Liver (tissue), 8 donors: ENCODE measurements at regions not wholly inside any gene's neighbourhood (a gene's known extent, or its start where the extent isn't known, plus 50 kb on each side); places are given as distances from the start of the nearest gene placed in this dataset.

Experiments used
- DNase-seq: peaks from one replicate; pipeline ENCODE4 v3.0.0-alpha.2; 2017; ENCODE audit warnings: low spot score
- H3K27ac ChIP-seq, 2 donors: one replicate each; pipeline ENCODE4 v1.7.0; 2013; ENCODE audit warnings: inconsistent platforms in 2 of 2, low read length in 2 of 2, control low read depth in 1 of 2, low read depth in 1 of 2, mild to moderate bottlenecking in 1 of 2
- H3K27me3 ChIP-seq, 4 donors: one replicate each; pipeline versions ENCODE4 v1.6.1 to v1.7.0; 2013; ENCODE audit warnings: low read length in 3 of 4, inconsistent platforms in 1 of 4, mild to moderate bottlenecking in 1 of 4, moderate library complexity in 1 of 4; ENCODE audit not compliant: control insufficient read depth in 4 of 4, insufficient read depth in 4 of 4
- H3K36me3 ChIP-seq, 4 donors: one replicate each; pipeline versions ENCODE4 v1.6.1 to v1.7.0; 2013; ENCODE audit warnings: low read length in 3 of 4, mild to moderate bottlenecking in 3 of 4, low read depth in 1 of 4, moderate library complexity in 1 of 4; ENCODE audit not compliant: control insufficient read depth in 4 of 4, insufficient read depth in 3 of 4
- H3K4me1 ChIP-seq, 4 donors: one replicate each; pipeline versions ENCODE4 v1.6.1 to v1.7.0; 2013; ENCODE audit warnings: low read length in 3 of 4, mild to moderate bottlenecking in 3 of 4, moderate library complexity in 1 of 4; ENCODE audit not compliant: control insufficient read depth in 4 of 4, insufficient read depth in 4 of 4
- H3K4me3 ChIP-seq, 3 donors: one replicate each; pipeline versions ENCODE4 v1.6.1 to v1.7.0; 2013; ENCODE audit warnings: low read length in 3 of 3, control low read depth in 1 of 3, low read depth in 1 of 3, mild to moderate bottlenecking in 1 of 3
- H3K9ac ChIP-seq, 2 donors: one replicate each; pipeline ENCODE4 v1.7.0; 2013; ENCODE audit warnings: low read length in 2 of 2, mild to moderate bottlenecking in 2 of 2, moderate library complexity in 2 of 2, control low read depth in 1 of 2, low read depth in 1 of 2
- H3K9me3 ChIP-seq, 4 donors: one replicate each; pipeline versions ENCODE4 v1.6.1 to v1.7.0; 2013; ENCODE audit warnings: low read length in 3 of 4; ENCODE audit not compliant: control insufficient read depth in 4 of 4
- FOXA1 ChIP-seq: IDR thresholded peaks from 2 replicates; pipeline ENCODE4 v1.6.1; 2016; ENCODE audit warnings: antibody characterized with exemption
- FOXA2 ChIP-seq: IDR thresholded peaks from 2 replicates; pipeline ENCODE4 v1.6.1; 2016; ENCODE audit warnings: antibody characterized with exemption
- GABPA ChIP-seq, 2 donors: IDR thresholded peaks in 1 of 2; conservative IDR thresholded peaks in 1 of 2; 2 replicates each; pipeline ENCODE4 v1.6.1; 2016; ENCODE audit warnings: antibody characterized with exemption in 2 of 2, mild to moderate bottlenecking in 1 of 2, moderate library complexity in 1 of 2
- HNF4A ChIP-seq, 2 donors: conservative IDR thresholded peaks; 2 replicates each; pipeline ENCODE4 v1.6.1; 2016; ENCODE audit warnings: antibody characterized with exemption in 2 of 2, mild to moderate bottlenecking in 2 of 2
- HNF4G ChIP-seq: IDR thresholded peaks from 2 replicates; pipeline ENCODE4 v1.6.1; 2016; ENCODE audit warnings: antibody characterized with exemption
- JUND ChIP-seq, 2 donors: IDR thresholded peaks; 2 replicates each; pipeline ENCODE4 v1.6.1; 2016; ENCODE audit warnings: antibody characterized with exemption in 2 of 2
- NR2F2 ChIP-seq: IDR thresholded peaks from 2 replicates; pipeline ENCODE4 v1.6.1; 2016; ENCODE audit warnings: antibody characterized with exemption
- RAD21 ChIP-seq, 2 donors: IDR thresholded peaks; 2 replicates each; pipeline ENCODE4 v1.6.1; 2016; ENCODE audit warnings: antibody characterized with exemption in 2 of 2, mild to moderate bottlenecking in 2 of 2
- RXRA ChIP-seq, 2 donors: IDR thresholded peaks; 2 replicates each; pipeline ENCODE4 v1.6.1; 2017 to 2018; ENCODE audit warnings: antibody characterized with exemption in 2 of 2, mild to moderate bottlenecking in 1 of 2
- SP1 ChIP-seq: IDR thresholded peaks from 2 replicates; pipeline ENCODE4 v1.6.1; 2018; ENCODE audit warnings: antibody characterized with exemption, mild to moderate bottlenecking
- YY1 ChIP-seq: IDR thresholded peaks from 2 replicates; pipeline ENCODE4 v1.6.1; 2016; ENCODE audit warnings: antibody characterized with exemption, mild to moderate bottlenecking
- WGBS: extraction: QIAGEN DNeasy Blood & Tissue Kit; methylation state at CpG from one replicate; pipeline ENCODE4 v1.1.7; 2013; 5-methylcytosine and 5-hydroxymethylcytosine counted together
- TF ChIP-seq, protein P1 (sequence below): IDR thresholded peaks from 2 replicates; pipeline ENCODE4 v1.6.1; 2016; ENCODE audit warnings: antibody characterized with exemption, mild to moderate bottlenecking
- TF ChIP-seq, protein P2 (sequence below): fragments of 150-350 bp; IDR thresholded peaks from 2 replicates; pipeline ENCODE4 v1.5.1; 2017; ENCODE audit warnings: improper control_type of control experiment, low read depth, low read length; ENCODE audit not compliant: missing input control
- TF ChIP-seq, protein P3 (sequence below): IDR thresholded peaks from 2 replicates; pipeline ENCODE4 v1.6.1; 2016; ENCODE audit warnings: antibody characterized with exemption
- TF ChIP-seq, protein P4 (sequence below): IDR thresholded peaks from 2 replicates; pipeline ENCODE4 v1.6.1; 2016; ENCODE audit warnings: antibody characterized with exemption
- TF ChIP-seq, protein P5 (sequence below): IDR thresholded peaks from 2 replicates; pipeline ENCODE4 v1.6.1; 2016; ENCODE audit warnings: antibody characterized with exemption
- donor health status: healthy.
- donor health status: healthy.
- donor health status: healthy.
- donor health status: healthy.
- donor health status: healthy.

DNA sequence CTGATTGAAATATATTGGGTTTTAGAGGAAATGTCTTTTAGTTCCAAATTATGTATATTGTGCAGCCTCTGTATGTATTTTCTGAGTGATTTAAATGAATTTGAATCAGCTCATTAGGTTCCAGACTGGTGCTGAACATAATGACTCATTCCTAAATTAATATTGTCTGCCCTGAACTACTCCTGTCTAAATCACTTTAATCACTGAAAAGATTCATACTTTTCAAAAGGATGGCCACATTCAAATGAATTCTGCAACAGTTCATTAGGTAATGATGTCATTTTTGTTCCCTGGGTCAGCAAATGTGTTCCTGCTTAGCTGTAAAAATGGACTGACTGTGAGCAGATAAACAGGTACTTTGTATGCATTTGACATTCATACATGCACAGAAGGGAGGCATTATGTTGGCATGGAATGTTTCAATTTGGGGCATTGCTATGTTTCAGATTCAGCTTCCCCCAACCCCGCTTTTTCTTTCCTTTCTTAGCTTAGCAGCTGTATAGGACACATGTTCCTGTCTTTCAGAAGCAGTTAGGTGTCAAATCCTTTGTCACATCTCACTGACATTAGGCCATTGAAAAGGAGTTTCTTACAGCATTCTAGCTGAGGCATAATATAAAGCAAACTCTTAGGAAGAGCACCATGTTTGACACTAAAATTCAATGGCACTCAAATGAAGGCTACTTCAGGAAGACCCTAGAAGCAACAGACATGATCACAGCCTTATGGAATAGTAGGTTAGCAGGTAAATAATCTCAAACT lies 318.5 kb upstream of the ARPP21 start:
- DNase-seq = no peak
- no peaks in the 10 kb centered on the region for H3K36me3 ChIP-seq
- TF ChIP-seq HNF4G = no peak
- no peak for TF ChIP-seq NR2F2
- TF ChIP-seq, protein P1, sequence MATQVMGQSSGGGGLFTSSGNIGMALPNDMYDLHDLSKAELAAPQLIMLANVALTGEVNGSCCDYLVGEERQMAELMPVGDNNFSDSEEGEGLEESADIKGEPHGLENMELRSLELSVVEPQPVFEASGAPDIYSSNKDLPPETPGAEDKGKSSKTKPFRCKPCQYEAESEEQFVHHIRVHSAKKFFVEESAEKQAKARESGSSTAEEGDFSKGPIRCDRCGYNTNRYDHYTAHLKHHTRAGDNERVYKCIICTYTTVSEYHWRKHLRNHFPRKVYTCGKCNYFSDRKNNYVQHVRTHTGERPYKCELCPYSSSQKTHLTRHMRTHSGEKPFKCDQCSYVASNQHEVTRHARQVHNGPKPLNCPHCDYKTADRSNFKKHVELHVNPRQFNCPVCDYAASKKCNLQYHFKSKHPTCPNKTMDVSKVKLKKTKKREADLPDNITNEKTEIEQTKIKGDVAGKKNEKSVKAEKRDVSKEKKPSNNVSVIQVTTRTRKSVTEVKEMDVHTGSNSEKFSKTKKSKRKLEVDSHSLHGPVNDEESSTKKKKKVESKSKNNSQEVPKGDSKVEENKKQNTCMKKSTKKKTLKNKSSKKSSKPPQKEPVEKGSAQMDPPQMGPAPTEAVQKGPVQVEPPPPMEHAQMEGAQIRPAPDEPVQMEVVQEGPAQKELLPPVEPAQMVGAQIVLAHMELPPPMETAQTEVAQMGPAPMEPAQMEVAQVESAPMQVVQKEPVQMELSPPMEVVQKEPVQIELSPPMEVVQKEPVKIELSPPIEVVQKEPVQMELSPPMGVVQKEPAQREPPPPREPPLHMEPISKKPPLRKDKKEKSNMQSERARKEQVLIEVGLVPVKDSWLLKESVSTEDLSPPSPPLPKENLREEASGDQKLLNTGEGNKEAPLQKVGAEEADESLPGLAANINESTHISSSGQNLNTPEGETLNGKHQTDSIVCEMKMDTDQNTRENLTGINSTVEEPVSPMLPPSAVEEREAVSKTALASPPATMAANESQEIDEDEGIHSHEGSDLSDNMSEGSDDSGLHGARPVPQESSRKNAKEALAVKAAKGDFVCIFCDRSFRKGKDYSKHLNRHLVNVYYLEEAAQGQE = no peak
- TF ChIP-seq HNF4A (conservative IDR thresholded peaks at IDR 0.05) = no peak
- no peak for TF ChIP-seq JUND (IDR thresholded peaks at IDR 0.05)
- TF ChIP-seq, protein P2, sequence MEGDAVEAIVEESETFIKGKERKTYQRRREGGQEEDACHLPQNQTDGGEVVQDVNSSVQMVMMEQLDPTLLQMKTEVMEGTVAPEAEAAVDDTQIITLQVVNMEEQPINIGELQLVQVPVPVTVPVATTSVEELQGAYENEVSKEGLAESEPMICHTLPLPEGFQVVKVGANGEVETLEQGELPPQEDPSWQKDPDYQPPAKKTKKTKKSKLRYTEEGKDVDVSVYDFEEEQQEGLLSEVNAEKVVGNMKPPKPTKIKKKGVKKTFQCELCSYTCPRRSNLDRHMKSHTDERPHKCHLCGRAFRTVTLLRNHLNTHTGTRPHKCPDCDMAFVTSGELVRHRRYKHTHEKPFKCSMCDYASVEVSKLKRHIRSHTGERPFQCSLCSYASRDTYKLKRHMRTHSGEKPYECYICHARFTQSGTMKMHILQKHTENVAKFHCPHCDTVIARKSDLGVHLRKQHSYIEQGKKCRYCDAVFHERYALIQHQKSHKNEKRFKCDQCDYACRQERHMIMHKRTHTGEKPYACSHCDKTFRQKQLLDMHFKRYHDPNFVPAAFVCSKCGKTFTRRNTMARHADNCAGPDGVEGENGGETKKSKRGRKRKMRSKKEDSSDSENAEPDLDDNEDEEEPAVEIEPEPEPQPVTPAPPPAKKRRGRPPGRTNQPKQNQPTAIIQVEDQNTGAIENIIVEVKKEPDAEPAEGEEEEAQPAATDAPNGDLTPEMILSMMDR = no peak
- TF ChIP-seq SP1 = no peak
- no peak for TF ChIP-seq YY1
- TF ChIP-seq GABPA (IDR thresholded peaks at IDR 0.05 in 1 of 2, conservative IDR thresholded peaks at IDR 0.05 in 1 of 2) = no peak
- TF ChIP-seq, protein P3, sequence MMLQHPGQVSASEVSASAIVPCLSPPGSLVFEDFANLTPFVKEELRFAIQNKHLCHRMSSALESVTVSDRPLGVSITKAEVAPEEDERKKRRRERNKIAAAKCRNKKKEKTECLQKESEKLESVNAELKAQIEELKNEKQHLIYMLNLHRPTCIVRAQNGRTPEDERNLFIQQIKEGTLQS = no peak
- TF ChIP-seq, protein P4, sequence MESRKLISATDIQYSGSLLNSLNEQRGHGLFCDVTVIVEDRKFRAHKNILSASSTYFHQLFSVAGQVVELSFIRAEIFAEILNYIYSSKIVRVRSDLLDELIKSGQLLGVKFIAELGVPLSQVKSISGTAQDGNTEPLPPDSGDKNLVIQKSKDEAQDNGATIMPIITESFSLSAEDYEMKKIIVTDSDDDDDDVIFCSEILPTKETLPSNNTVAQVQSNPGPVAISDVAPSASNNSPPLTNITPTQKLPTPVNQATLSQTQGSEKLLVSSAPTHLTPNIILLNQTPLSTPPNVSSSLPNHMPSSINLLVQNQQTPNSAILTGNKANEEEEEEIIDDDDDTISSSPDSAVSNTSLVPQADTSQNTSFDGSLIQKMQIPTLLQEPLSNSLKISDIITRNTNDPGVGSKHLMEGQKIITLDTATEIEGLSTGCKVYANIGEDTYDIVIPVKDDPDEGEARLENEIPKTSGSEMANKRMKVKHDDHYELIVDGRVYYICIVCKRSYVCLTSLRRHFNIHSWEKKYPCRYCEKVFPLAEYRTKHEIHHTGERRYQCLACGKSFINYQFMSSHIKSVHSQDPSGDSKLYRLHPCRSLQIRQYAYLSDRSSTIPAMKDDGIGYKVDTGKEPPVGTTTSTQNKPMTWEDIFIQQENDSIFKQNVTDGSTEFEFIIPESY = no peak
- no peak for TF ChIP-seq FOXA2
- TF ChIP-seq RAD21 (IDR thresholded peaks at IDR 0.05) = no peak
- no peak for TF ChIP-seq RXRA (IDR thresholded peaks at IDR 0.05)
- TF ChIP-seq, protein P5, sequence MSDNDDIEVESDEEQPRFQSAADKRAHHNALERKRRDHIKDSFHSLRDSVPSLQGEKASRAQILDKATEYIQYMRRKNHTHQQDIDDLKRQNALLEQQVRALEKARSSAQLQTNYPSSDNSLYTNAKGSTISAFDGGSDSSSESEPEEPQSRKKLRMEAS = no peak
- no peak for TF ChIP-seq FOXA1
- H3K9me3 ChIP-seq = no peaks in the 10 kb centered on the region
- H3K27ac ChIP-seq = no peak overlapping the region
- no peak overlapping the region for H3K9ac ChIP-seq
- WGBS = 78% methylated on average over 1 of the region's 1 CpG
- no peaks in the 10 kb centered on the region for H3K27me3 ChIP-seq
- H3K4me3 ChIP-seq = no peak overlapping the region
- H3K4me1 ChIP-seq = no peaks in the 10 kb centered on the region
